ENCODE measurements at regions not wholly inside any gene's neighbourhood (a gene's known extent, or its start where the extent isn't known, plus 50 kb on each side); places are given as distances from the start of the nearest gene placed in this dataset.
"Not testable (repeated sequence)": the region's sequence is repeated elsewhere in the genome, so short reads cannot be mapped to it uniquely, and the experiment has no call there.

GRCh38 chr20:50358971-50359370, 151.2 kb upstream of the PTPN1 start:
- DNase-seq (ENCODE audit: low read depth): no peak

GRCh38 chr20:50359607-50360217, 150.5 kb upstream of the PTPN1 start:
- no peak for DNase-seq (ENCODE audit: low read depth)
- TF ChIP-seq CTCF (conservative IDR thresholded peaks at IDR 0.05; ENCODE audit: low read length): no peak
- H3K4me3 ChIP-seq (ENCODE audit: low read length): no peak overlapping the region

More at GRCh38 chr20:50358971-50359370, 151.2 kb upstream of the PTPN1 start:
- no peak for TF ChIP-seq CTCF (conservative IDR thresholded peaks at IDR 0.05; ENCODE audit: low read length)
- no peak overlapping the region for H3K4me3 ChIP-seq (ENCODE audit: low read length)

DNA sequence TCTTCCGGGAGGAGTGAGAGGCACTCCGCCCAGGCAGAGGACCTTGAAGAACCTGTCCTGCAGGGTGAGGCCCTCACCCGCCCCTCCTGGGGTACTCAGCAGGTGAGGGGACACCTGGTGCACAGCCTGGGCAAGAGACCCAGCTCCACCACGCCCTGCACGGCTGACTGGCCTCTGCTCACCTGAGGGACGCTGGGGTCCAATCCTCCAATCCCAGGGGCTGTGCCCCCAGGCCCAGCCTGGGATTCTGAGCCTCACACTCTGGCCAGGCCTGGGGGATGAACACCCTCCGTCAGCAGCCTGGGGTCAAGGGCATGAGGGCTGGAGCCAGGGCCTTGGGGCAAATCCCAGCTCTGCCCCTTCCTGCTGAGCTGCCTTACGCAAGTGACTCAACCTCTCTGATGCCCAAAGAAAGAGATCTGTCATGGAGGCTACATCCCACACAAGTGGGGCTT, 149.9 kb upstream of the PTPN1 start:
- TF ChIP-seq CTCF (conservative IDR thresholded peaks at IDR 0.05; ENCODE audit: low read length): no peak
- H3K4me3 ChIP-seq (ENCODE audit: low read length): no peak overlapping the region
- DNase-seq (ENCODE audit: low read depth): no peak

- no peak for DNase-seq (ENCODE audit: low read depth)
- no peak for TF ChIP-seq CTCF (conservative IDR thresholded peaks at IDR 0.05; ENCODE audit: low read length)
Measured at GRCh38 chr20:50360921-50361320, 149.3 kb upstream of the PTPN1 start.

GRCh38 chr20:50362177-50362576, 148.0 kb upstream of the PTPN1 start:
- H3K4me3 ChIP-seq (ENCODE audit: low read length); DNase-seq (ENCODE audit: low read depth): not testable (repeated sequence)

More at GRCh38 chr20:50360921-50361320, 149.3 kb upstream of the PTPN1 start:
- H3K4me3 ChIP-seq (ENCODE audit: low read length): no peak overlapping the region

GRCh38 chr20:50363027-50363426, 147.2 kb upstream of the PTPN1 start:
- no peak for DNase-seq (ENCODE audit: low read depth)
- no peak for TF ChIP-seq CTCF (conservative IDR thresholded peaks at IDR 0.05; ENCODE audit: low read length)
- H3K4me3 ChIP-seq (ENCODE audit: low read length): no peak overlapping the region

- H3K4me3 ChIP-seq (ENCODE audit: low read length): no peak overlapping the region
- TF ChIP-seq CTCF (conservative IDR thresholded peaks at IDR 0.05; ENCODE audit: low read length): no peak
- DNase-seq (ENCODE audit: low read depth): no peak
Measured at GRCh38 chr20:50363479-50363878, 146.7 kb upstream of the PTPN1 start.

Measured in AG10803 (cell line).